Transverse colon (tissue), 4 donors: ENCODE measurements at regions not wholly inside any gene's neighbourhood (a gene's known extent, or its start where the extent isn't known, plus 50 kb on each side); places are given as distances from the start of the nearest gene placed in this dataset.

Source experiments
- CTCF ChIP-seq, 5 experiments: fragments of 200-600 bp in 3 of 5; fragments of 450-650 bp in 2 of 5; sonication (generic) in 3 of 5; IDR thresholded peaks; 1 replicate in 2 of 5; 2 replicates in 3 of 5; pipeline ENCODE4 v1.5.1; 2016 to 2017; ENCODE audit warnings: antibody characterized with exemption in 5 of 5, inconsistent platforms in 3 of 5, mild to moderate bottlenecking in 2 of 5, moderate library complexity in 1 of 5
- POLR2AphosphoS5 ChIP-seq, 3 donors: sonication (generic); formaldehyde crosslinking; IDR thresholded peaks; one replicate each; pipeline ENCODE4 v1.6.1; 2016; ENCODE audit warnings: antibody characterized with exemption in 3 of 3

GRCh38 chr13:83716121-83716520 is 166.2 kb downstream of the SLITRK1 start:
- TF ChIP-seq CTCF (IDR thresholded peaks at IDR 0.05) (no peak), POLR2AphosphoS5 (IDR thresholded peaks at IDR 0.05) (no peak)
